ENCODE measurements at regions not wholly inside any gene's neighbourhood (a gene's known extent, or its start where the extent isn't known, plus 50 kb on each side); places are given as distances from the start of the nearest gene placed in this dataset.

- no peaks in the 10 kb centered on the region for H3K27me3 ChIP-seq
- H3K4me3 ChIP-seq, result no peak overlapping the region
- no peak overlapping the region for H3K27ac ChIP-seq
- no peaks in the 10 kb centered on the region for H3K4me1 ChIP-seq (ENCODE audit: low read depth)
- no peaks in the 10 kb centered on the region for H3K36me3 ChIP-seq
- no peak for TF ChIP-seq CTCF (IDR thresholded peaks at IDR 0.05; ENCODE audit: low read depth, low read length)
- no peak for DNase-seq (ENCODE audit: low read depth in 1 of 2, low spot score in 1 of 2)
- no peaks in the 10 kb centered on the region for H3K9me3 ChIP-seq (ENCODE audit: low read depth)
Observed at GRCh38 chr3:150023239-150023636, 52.5 kb upstream of the PFN2 start.

- no peak overlapping the region for H3K27ac ChIP-seq
- no peak overlapping the region for H3K4me3 ChIP-seq
- H3K36me3 ChIP-seq, result no peaks in the 10 kb centered on the region
Observed at GRCh38 chr3:150022381-150023238, 51.9 kb upstream of the PFN2 start.

GRCh38 chr3:150020527-150020926, 49.8 kb upstream of the PFN2 start:
- no peaks in the 10 kb centered on the region for H3K9me3 ChIP-seq (ENCODE audit: low read depth)
- no peaks in the 10 kb centered on the region for H3K36me3 ChIP-seq
- no peak overlapping the region for H3K4me3 ChIP-seq
- DNase-seq (ENCODE audit: low read depth in 1 of 2, low spot score in 1 of 2), result no peak
- no peaks in the 10 kb centered on the region for H3K4me1 ChIP-seq (ENCODE audit: low read depth)
- no peak overlapping the region for H3K27ac ChIP-seq
- no peak for TF ChIP-seq CTCF (IDR thresholded peaks at IDR 0.05; ENCODE audit: low read depth, low read length)
- no peaks in the 10 kb centered on the region for H3K27me3 ChIP-seq

More at GRCh38 chr3:150022381-150023238, 51.9 kb upstream of the PFN2 start:
- H3K4me1 ChIP-seq (ENCODE audit: low read depth), result no peaks in the 10 kb centered on the region
- no peaks in the 10 kb centered on the region for H3K9me3 ChIP-seq (ENCODE audit: low read depth)
- no peak for TF ChIP-seq CTCF (IDR thresholded peaks at IDR 0.05; ENCODE audit: low read depth, low read length)
- H3K27me3 ChIP-seq, result no peaks in the 10 kb centered on the region
- peak in 1 of 2 donors; percentile 40 for DNase-seq (ENCODE audit: low read depth in 1 of 2, low spot score in 1 of 2)

All from cardiac muscle cell (in vitro differentiated cells and primary cell).